ENCODE measurements at regions not wholly inside any gene's neighbourhood (a gene's known extent, or its start where the extent isn't known, plus 50 kb on each side); places are given as distances from the start of the nearest gene placed in this dataset.

DNA sequence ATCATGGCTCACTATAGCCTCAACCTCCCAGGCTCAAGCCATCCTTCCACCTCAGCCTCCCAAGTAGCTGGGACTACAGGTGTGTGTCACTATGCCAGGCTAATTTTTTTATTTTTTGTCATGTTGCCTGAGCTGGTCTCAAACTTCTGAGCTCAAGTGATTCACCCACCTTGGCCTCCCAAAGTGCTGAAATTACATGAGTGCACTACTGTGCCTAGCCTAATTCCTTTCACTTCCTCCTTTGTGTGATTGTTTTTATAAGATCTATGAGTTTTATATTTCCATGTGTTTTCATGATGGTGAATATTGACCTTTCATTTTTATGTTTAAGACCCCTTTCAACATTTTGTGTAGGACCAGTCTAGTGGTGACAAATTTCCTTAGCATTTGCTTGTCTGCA lies 55.2 kb upstream of the IL12B start:
- Mint-ChIP-seq H3K4me1 (ENCODE audit: low read depth, unreplicated experiment) (no peaks in the 10 kb centered on the region), H3K4me3 (ENCODE audit: unreplicated experiment) (no peak overlapping the region), H3K36me3 (ENCODE audit: low read depth, unreplicated experiment) (no peaks in the 10 kb centered on the region), H3K9me3 (ENCODE audit: unreplicated experiment) (peaks cover 23% of the 10 kb centered on the region), H3K27me3 (ENCODE audit: low read depth, unreplicated experiment) (no peaks in the 10 kb centered on the region), H3K27ac (ENCODE audit: unreplicated experiment) (no peak overlapping the region)
- TF ChIP-seq CTCF (IDR thresholded peaks at IDR 0.05; ENCODE audit: insufficient read depth, low read depth, low read length) (no peak), EZH2 (IDR thresholded peaks at IDR 0.05; ENCODE audit: insufficient read depth, low read length) (no peak)
- Histone ChIP-seq H3K27ac (ENCODE audit: low read depth, low read length) (no peak overlapping the region), H3K4me2 (ENCODE audit: low read length) (no peak overlapping the region), H3K9ac (ENCODE audit: low read length) (no peak overlapping the region), H3K27me3 (ENCODE audit: insufficient read depth, low read length) (peaks cover 3% of the 10 kb centered on the region), H3K9me3 (ENCODE audit: insufficient read depth, low read depth, low read length) (peaks cover 6% of the 10 kb centered on the region), H3K79me2 (ENCODE audit: insufficient read depth, low read length) (no peaks in the 10 kb centered on the region), H3K4me3 (ENCODE audit: insufficient read depth, low read depth, low read length) (no peak overlapping the region), H3K4me1 (ENCODE audit: insufficient read depth, low read length) (no peaks in the 10 kb centered on the region), H4K20me1 (ENCODE audit: insufficient read depth, low read length) (no peaks in the 10 kb centered on the region), H2AFZ (ENCODE audit: low read depth, low read length) (no peak overlapping the region), H3K36me3 (ENCODE audit: insufficient read depth, low read length) (no peaks in the 10 kb centered on the region)
- no peak for DNase-seq (ENCODE audit: low read depth)
- no peak for FAIRE-seq

- FAIRE-seq, result no peak
- TF ChIP-seq CTCF (IDR thresholded peaks at IDR 0.05; ENCODE audit: insufficient read depth, low read depth, low read length) (no peak), EZH2 (IDR thresholded peaks at IDR 0.05; ENCODE audit: insufficient read depth, low read length) (no peak)
Observed at GRCh38 chr5:159386028-159386711, 55.9 kb upstream of the IL12B start.

DNA sequence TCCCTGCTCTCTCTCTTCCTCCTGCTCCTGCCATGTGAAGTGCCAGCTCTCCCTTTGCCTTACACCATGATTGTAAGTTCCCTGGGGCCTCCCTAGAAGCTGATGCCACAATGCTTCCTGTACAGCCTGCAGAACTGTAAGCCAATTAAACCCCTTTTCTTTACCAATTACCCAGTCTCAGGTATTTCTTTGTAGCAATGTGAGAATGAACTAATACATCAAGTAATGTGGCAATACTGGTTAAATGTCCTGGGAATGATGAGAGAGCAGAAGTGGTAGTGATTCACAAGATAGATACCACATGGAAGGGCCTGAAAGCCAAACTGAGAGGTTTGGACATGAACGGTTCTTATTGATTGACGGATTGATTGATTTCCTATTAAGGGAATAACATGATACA lies 62.6 kb upstream of the IL12B start:
- Histone ChIP-seq H4K20me1 (ENCODE audit: insufficient read depth, low read length) (no peaks in the 10 kb centered on the region), H3K4me3 (ENCODE audit: insufficient read depth, low read depth, low read length) (no peak overlapping the region), H2AFZ (ENCODE audit: low read depth, low read length) (no peak overlapping the region), H3K9ac (ENCODE audit: low read length) (no peak overlapping the region), H3K79me2 (ENCODE audit: insufficient read depth, low read length) (no peaks in the 10 kb centered on the region), H3K4me1 (ENCODE audit: insufficient read depth, low read length) (no peaks in the 10 kb centered on the region), H3K36me3 (ENCODE audit: insufficient read depth, low read length) (no peaks in the 10 kb centered on the region), H3K9me3 (ENCODE audit: insufficient read depth, low read depth, low read length) (no peaks in the 10 kb centered on the region), H3K27ac (ENCODE audit: low read depth, low read length) (no peak overlapping the region), H3K27me3 (ENCODE audit: insufficient read depth, low read length) (peaks cover 3% of the 10 kb centered on the region), H3K4me2 (ENCODE audit: low read length) (no peak overlapping the region)
- Mint-ChIP-seq H3K27ac (ENCODE audit: unreplicated experiment) (no peak overlapping the region), H3K9me3 (ENCODE audit: unreplicated experiment) (no peaks in the 10 kb centered on the region), H3K4me3 (ENCODE audit: unreplicated experiment) (no peak overlapping the region), H3K36me3 (ENCODE audit: low read depth, unreplicated experiment) (no peaks in the 10 kb centered on the region), H3K4me1 (ENCODE audit: low read depth, unreplicated experiment) (no peaks in the 10 kb centered on the region), H3K27me3 (ENCODE audit: low read depth, unreplicated experiment) (peaks cover 10% of the 10 kb centered on the region)
- FAIRE-seq (no peak), DNase-seq (ENCODE audit: low read depth) (no peak)
- no peak for TF ChIP-seq EZH2 (IDR thresholded peaks at IDR 0.05; ENCODE audit: insufficient read depth, low read length)
- no peak for TF ChIP-seq CTCF (IDR thresholded peaks at IDR 0.05; ENCODE audit: insufficient read depth, low read depth, low read length)

More at GRCh38 chr5:159386028-159386711, 55.9 kb upstream of the IL12B start:
- Histone ChIP-seq H3K4me3 (ENCODE audit: insufficient read depth, low read depth, low read length) (no peak overlapping the region), H3K79me2 (ENCODE audit: insufficient read depth, low read length) (no peaks in the 10 kb centered on the region), H2AFZ (ENCODE audit: low read depth, low read length) (no peak overlapping the region), H3K4me1 (ENCODE audit: insufficient read depth, low read length) (no peaks in the 10 kb centered on the region), H3K36me3 (ENCODE audit: insufficient read depth, low read length) (no peaks in the 10 kb centered on the region), H3K27me3 (ENCODE audit: insufficient read depth, low read length) (peaks cover 3% of the 10 kb centered on the region), H3K4me2 (ENCODE audit: low read length) (no peak overlapping the region), H3K9ac (ENCODE audit: low read length) (no peak overlapping the region), H3K27ac (ENCODE audit: low read depth, low read length) (no peak overlapping the region), H4K20me1 (ENCODE audit: insufficient read depth, low read length) (no peaks in the 10 kb centered on the region), H3K9me3 (ENCODE audit: insufficient read depth, low read depth, low read length) (peaks cover 6% of the 10 kb centered on the region)
- Mint-ChIP-seq H3K4me3 (ENCODE audit: unreplicated experiment) (no peak overlapping the region), H3K9me3 (ENCODE audit: unreplicated experiment) (peaks cover 23% of the 10 kb centered on the region), H3K4me1 (ENCODE audit: low read depth, unreplicated experiment) (no peaks in the 10 kb centered on the region), H3K27ac (ENCODE audit: unreplicated experiment) (no peak overlapping the region), H3K27me3 (ENCODE audit: low read depth, unreplicated experiment) (no peaks in the 10 kb centered on the region), H3K36me3 (ENCODE audit: low read depth, unreplicated experiment) (no peaks in the 10 kb centered on the region)
- no peak for DNase-seq (ENCODE audit: low read depth)
